ENCODE measurements at regions not wholly inside any gene's neighbourhood (a gene's known extent, or its start where the extent isn't known, plus 50 kb on each side); places are given as distances from the start of the nearest gene placed in this dataset.

DNA sequence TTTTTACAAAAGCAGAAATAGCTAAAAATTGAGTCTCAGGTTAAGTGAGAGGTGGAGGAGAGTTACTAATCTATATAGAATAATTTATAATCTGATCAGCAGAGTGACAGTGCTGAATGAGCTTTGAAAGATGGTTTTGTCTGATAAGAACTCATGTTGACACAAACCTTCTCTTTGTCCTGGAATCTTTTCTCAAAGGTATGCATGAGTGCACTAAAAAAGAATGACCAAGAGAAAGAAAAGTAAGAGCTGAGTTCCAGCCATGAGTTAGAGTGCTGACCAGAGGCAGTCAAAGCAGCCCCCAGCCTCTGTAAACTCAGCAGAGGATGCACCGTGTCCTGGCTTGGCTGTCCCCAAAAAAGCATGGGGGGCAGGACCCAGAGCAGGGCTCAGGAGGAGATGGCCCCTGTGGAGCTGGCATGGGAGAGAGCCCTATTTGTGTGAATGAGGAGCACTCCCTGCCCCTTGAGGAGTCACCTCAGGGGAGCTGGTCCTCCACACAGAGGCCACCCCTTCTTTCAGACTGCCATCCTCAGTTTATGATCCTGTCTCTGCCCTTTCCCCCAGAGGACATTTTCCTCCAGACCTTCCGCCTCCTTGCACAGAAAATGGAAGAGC, 129.8 kb downstream of the SEC23A start:
- Histone ChIP-seq H3K27ac (ENCODE audit: insufficient read depth, low read depth, low read length, poor library complexity, severe bottlenecking) (no peak overlapping the region), H3K9me3 (ENCODE audit: control insufficient read depth, low read length) (no peaks in the 10 kb centered on the region)

GRCh38 chr14:38972511-38972910, 130.5 kb downstream of the SEC23A start:
- H3K27ac ChIP-seq (ENCODE audit: insufficient read depth, low read depth, low read length, poor library complexity, severe bottlenecking) = no peak overlapping the region
- H3K36me3 ChIP-seq (ENCODE audit: control insufficient read depth, insufficient read depth, low read length) = no peaks in the 10 kb centered on the region
- WGBS, 2 experiments = 100% methylated on average over 1 of the region's 3 CpGs
- no peaks in the 10 kb centered on the region for H3K4me1 ChIP-seq (ENCODE audit: control insufficient read depth, insufficient read depth, low read length)
- H3K9me3 ChIP-seq (ENCODE audit: control insufficient read depth, low read length) = no peaks in the 10 kb centered on the region
- no peaks in the 10 kb centered on the region for H3K27me3 ChIP-seq (ENCODE audit: control insufficient read depth, insufficient read depth, low read length, poor library complexity, severe bottlenecking)
- H3K4me3 ChIP-seq (ENCODE audit: insufficient read depth, low read depth, low read length) = no peak overlapping the region

More for the DNA sequence above, 129.8 kb downstream of the SEC23A start:
- Histone ChIP-seq H3K27me3 (ENCODE audit: control insufficient read depth, insufficient read depth, low read length, poor library complexity, severe bottlenecking) (no peaks in the 10 kb centered on the region), H3K4me1 (ENCODE audit: control insufficient read depth, insufficient read depth, low read length) (no peaks in the 10 kb centered on the region), H3K36me3 (ENCODE audit: control insufficient read depth, insufficient read depth, low read length) (no peaks in the 10 kb centered on the region), H3K4me3 (ENCODE audit: insufficient read depth, low read depth, low read length) (no peak overlapping the region)
- 78 to 88% methylated on average over 2 of the region's 2 CpGs for WGBS, 2 experiments

DNA sequence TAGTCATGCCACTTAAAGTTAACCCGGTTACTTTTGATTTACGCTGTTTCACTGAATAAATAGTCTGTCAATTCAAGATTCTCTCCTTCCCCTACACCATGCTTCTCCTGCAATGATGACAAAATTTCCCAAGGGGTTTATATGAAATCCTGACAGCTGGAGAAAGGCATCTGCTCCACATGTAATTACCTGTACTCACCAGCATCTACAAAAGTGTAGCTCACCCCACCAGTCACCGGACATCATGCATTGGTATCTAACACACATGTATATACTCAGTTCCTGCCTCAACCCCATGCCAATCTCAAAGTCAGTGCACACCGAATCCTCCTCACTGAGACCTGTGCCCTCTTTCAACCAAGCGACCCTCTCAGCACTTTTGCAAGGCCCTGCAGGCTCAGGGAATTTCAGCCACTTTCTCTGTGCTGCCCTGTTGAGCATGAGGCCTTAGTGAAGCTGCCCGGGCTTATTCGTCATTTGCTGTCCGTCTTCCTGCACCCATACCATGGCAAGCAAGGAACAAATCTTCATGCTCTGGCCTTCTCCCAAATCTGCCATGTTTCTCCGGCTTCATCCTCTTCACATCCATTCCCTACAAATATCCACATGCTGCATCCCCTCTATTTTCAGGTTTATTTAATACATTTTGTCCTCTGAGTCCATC, 131.6 kb downstream of the SEC23A start:
- Histone ChIP-seq H3K27me3 (ENCODE audit: control insufficient read depth, insufficient read depth, low read length, poor library complexity, severe bottlenecking) (no peaks in the 10 kb centered on the region), H3K27ac (ENCODE audit: insufficient read depth, low read depth, low read length, poor library complexity, severe bottlenecking) (no peak overlapping the region), H3K4me3 (ENCODE audit: insufficient read depth, low read depth, low read length) (no peak overlapping the region), H3K9me3 (ENCODE audit: control insufficient read depth, low read length) (no peaks in the 10 kb centered on the region), H3K36me3 (ENCODE audit: control insufficient read depth, insufficient read depth, low read length) (no peaks in the 10 kb centered on the region), H3K4me1 (ENCODE audit: control insufficient read depth, insufficient read depth, low read length) (no peaks in the 10 kb centered on the region)
- 89 to 93% methylated on average over 9 of the region's 9 CpGs for WGBS, 2 experiments

DNA sequence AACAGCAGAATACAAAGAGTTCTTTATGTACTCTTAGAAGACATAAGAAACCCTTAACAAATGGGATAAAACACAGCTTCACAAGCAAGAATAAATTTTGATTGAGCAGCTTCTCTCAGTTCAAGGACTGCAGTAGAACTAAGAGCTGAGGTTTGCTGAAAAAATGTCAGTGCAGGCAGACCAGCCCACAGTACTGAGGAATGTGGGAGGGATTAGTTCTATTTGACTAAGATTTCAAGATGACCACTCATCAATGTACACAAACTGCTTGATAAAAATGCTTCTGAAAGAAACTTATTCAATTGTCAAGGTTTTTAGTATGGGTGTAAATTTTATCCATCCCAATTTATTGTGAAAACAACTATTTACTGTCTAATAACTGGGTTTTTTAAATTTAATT, 138.4 kb downstream of the SEC23A start:
- no peak overlapping the region for H3K4me3 ChIP-seq (ENCODE audit: insufficient read depth, low read depth, low read length)
- H3K36me3 ChIP-seq (ENCODE audit: control insufficient read depth, insufficient read depth, low read length) = no peaks in the 10 kb centered on the region
- no peak overlapping the region for H3K27ac ChIP-seq (ENCODE audit: insufficient read depth, low read depth, low read length, poor library complexity, severe bottlenecking)
- H3K27me3 ChIP-seq (ENCODE audit: control insufficient read depth, insufficient read depth, low read length, poor library complexity, severe bottlenecking) = no peaks in the 10 kb centered on the region
- no peaks in the 10 kb centered on the region for H3K4me1 ChIP-seq (ENCODE audit: control insufficient read depth, insufficient read depth, low read length)
- H3K9me3 ChIP-seq (ENCODE audit: control insufficient read depth, low read length) = no peaks in the 10 kb centered on the region

DNA sequence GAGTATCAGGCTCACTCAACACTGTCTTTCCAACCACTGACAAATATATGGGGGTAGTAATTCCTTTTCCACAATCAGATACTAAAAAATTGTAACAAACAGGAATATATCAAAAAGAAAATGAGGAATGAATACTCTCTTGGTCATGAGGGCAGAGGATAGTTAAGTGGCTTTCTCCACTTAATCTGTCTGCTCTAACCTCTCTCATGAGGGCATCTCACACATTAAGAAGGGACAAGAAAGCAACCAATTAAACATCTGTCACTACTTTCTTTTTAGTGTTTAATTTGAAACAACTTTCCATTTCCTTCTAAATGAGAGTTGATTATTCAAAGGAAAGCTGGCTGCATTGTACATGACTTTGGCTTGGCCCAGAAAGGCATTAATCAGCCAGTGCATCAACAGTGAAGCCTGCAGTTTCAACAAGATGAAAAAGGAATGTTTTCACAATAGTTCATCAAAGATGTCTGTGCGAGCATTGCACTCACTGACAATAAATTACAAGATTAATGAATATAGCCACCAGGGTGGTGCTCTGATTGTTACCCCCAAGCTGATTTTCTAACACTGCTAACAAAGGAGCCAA, 142.0 kb downstream of the SEC23A start:
- WGBS, 2 experiments = 92 to 95% methylated on average over 1 of the region's 1 CpG
- no peaks in the 10 kb centered on the region for H3K4me1 ChIP-seq (ENCODE audit: control insufficient read depth, insufficient read depth, low read length)
- no peaks in the 10 kb centered on the region for H3K9me3 ChIP-seq (ENCODE audit: control insufficient read depth, low read length)
- no peak overlapping the region for H3K4me3 ChIP-seq (ENCODE audit: insufficient read depth, low read depth, low read length)
- no peak overlapping the region for H3K27ac ChIP-seq (ENCODE audit: insufficient read depth, low read depth, low read length, poor library complexity, severe bottlenecking)
- no peaks in the 10 kb centered on the region for H3K27me3 ChIP-seq (ENCODE audit: control insufficient read depth, insufficient read depth, low read length, poor library complexity, severe bottlenecking)
- no peaks in the 10 kb centered on the region for H3K36me3 ChIP-seq (ENCODE audit: control insufficient read depth, insufficient read depth, low read length)

DNA sequence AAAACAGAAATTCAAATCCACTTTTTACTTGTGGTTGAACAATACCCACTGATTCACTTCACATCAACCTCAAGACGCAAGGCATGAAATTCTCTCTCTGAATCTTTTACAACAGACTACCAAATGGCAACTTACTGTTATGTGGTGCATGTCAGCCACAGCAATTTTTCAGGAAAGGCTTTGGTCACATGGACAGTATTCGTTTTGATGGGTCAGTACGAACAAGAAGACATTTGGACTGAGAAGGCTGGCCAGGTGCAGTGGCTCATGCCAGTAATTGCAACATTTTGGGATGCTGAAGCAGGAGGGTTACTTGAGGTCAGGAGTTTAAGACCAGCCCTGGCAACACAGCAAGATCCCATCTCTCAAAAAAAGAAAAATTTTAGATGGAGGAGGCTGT, 144.0 kb downstream of the SEC23A start:
- H3K4me3 ChIP-seq (ENCODE audit: insufficient read depth, low read depth, low read length) = no peak overlapping the region
- H3K36me3 ChIP-seq (ENCODE audit: control insufficient read depth, insufficient read depth, low read length) = no peaks in the 10 kb centered on the region
- no peak overlapping the region for H3K27ac ChIP-seq (ENCODE audit: insufficient read depth, low read depth, low read length, poor library complexity, severe bottlenecking)
- WGBS, 2 experiments = 91 to 93% methylated on average over 3 of the region's 3 CpGs
- H3K27me3 ChIP-seq (ENCODE audit: control insufficient read depth, insufficient read depth, low read length, poor library complexity, severe bottlenecking) = no peaks in the 10 kb centered on the region
- H3K9me3 ChIP-seq (ENCODE audit: control insufficient read depth, low read length) = no peaks in the 10 kb centered on the region
- no peaks in the 10 kb centered on the region for H3K4me1 ChIP-seq (ENCODE audit: control insufficient read depth, insufficient read depth, low read length)

DNA sequence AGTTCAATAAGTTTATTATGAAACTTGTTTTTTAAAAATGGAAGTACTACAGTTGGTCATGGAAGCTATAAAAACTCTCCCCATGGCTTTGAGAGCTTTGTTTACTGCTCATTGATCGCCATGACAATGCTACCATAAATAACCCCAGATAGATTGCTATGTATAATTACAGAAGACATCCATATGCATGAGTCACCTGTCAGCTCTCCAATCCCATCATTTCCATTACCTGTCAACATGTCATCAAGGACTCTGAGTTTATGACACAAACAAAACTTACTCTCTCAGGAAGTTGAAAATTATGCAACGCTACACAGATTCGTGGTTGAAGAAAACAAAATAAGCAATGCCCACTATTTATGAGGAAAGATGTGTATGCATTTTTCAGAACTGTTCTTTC, 144.4 kb downstream of the SEC23A start:
- H3K9me3 ChIP-seq (ENCODE audit: control insufficient read depth, low read length) = no peaks in the 10 kb centered on the region
- no peak overlapping the region for H3K4me3 ChIP-seq (ENCODE audit: insufficient read depth, low read depth, low read length)
- no peaks in the 10 kb centered on the region for H3K4me1 ChIP-seq (ENCODE audit: control insufficient read depth, insufficient read depth, low read length)
- 96 to 100% methylated on average over 2 to 3 of the region's 3 CpGs for whole genome bisulfite sequencing, 2 experiments
- H3K27me3 ChIP-seq (ENCODE audit: control insufficient read depth, insufficient read depth, low read length, poor library complexity, severe bottlenecking) = no peaks in the 10 kb centered on the region
- H3K27ac ChIP-seq (ENCODE audit: insufficient read depth, low read depth, low read length, poor library complexity, severe bottlenecking) = no peak overlapping the region
- H3K36me3 ChIP-seq (ENCODE audit: control insufficient read depth, insufficient read depth, low read length) = no peaks in the 10 kb centered on the region

DNA sequence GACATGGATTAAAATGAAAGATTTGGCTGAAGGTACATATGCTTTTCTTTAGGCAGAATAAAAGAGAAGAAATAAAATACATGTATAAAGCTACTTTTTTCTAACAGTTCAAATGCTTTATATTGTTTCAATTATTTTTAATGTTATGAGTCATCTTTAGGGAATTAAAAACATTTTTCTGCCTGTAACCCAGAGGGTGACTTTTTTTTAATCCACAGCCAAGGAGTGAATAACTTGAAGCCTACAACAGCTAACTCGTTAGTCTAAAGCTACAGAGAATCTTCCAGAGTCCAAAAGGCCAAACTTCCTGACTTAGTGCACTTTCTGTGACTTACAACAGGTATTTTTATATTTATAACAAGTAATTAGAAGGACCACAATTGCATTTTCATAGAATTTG, 151.6 kb downstream of the SEC23A start:
- Histone ChIP-seq H3K4me3 (ENCODE audit: insufficient read depth, low read depth, low read length) (no peak overlapping the region), H3K27ac (ENCODE audit: insufficient read depth, low read depth, low read length, poor library complexity, severe bottlenecking) (no peak overlapping the region), H3K9me3 (ENCODE audit: control insufficient read depth, low read length) (no peaks in the 10 kb centered on the region), H3K27me3 (ENCODE audit: control insufficient read depth, insufficient read depth, low read length, poor library complexity, severe bottlenecking) (no peaks in the 10 kb centered on the region), H3K36me3 (ENCODE audit: control insufficient read depth, insufficient read depth, low read length) (no peaks in the 10 kb centered on the region), H3K4me1 (ENCODE audit: control insufficient read depth, insufficient read depth, low read length) (no peaks in the 10 kb centered on the region)
- WGBS, 2 experiments = 84 to 100% methylated on average over 1 of the region's 1 CpG

GRCh38 chr14:38950676-38951075, 152.4 kb downstream of the SEC23A start:
- Histone ChIP-seq H3K9me3 (ENCODE audit: control insufficient read depth, low read length) (no peaks in the 10 kb centered on the region), H3K4me3 (ENCODE audit: insufficient read depth, low read depth, low read length) (no peak overlapping the region), H3K27ac (ENCODE audit: insufficient read depth, low read depth, low read length, poor library complexity, severe bottlenecking) (no peak overlapping the region), H3K36me3 (ENCODE audit: control insufficient read depth, insufficient read depth, low read length) (no peaks in the 10 kb centered on the region), H3K4me1 (ENCODE audit: control insufficient read depth, insufficient read depth, low read length) (no peaks in the 10 kb centered on the region), H3K27me3 (ENCODE audit: control insufficient read depth, insufficient read depth, low read length, poor library complexity, severe bottlenecking) (no peaks in the 10 kb centered on the region)
- 86 to 91% methylated on average over 4 of the region's 4 CpGs for WGBS, 2 experiments

DNA sequence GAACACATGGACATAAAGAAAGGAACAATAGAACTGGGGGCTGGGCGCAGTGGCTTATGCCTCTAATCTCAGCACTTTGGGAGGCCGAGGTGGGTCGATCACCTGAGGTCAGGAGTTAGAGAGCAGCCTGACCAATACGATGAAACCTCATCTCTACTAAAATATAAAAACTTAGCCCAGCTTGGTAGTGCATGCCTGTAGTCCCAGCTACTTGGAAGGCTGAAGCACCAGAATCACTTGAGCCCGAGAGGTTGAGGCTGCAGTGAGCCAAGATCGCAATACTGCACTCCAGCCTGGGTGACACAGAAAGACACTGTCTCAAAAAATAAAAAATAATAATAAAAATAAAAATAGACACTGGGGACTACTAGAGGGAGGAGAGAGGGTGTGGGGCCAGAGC, 154.5 kb downstream of the SEC23A start:
- Histone ChIP-seq H3K4me3 (ENCODE audit: insufficient read depth, low read depth, low read length) (no peak overlapping the region), H3K4me1 (ENCODE audit: control insufficient read depth, insufficient read depth, low read length) (no peaks in the 10 kb centered on the region), H3K27ac (ENCODE audit: insufficient read depth, low read depth, low read length, poor library complexity, severe bottlenecking) (no peak overlapping the region), H3K36me3 (ENCODE audit: control insufficient read depth, insufficient read depth, low read length) (no peaks in the 10 kb centered on the region), H3K27me3 (ENCODE audit: control insufficient read depth, insufficient read depth, low read length, poor library complexity, severe bottlenecking) (no peaks in the 10 kb centered on the region), H3K9me3 (ENCODE audit: control insufficient read depth, low read length) (no peaks in the 10 kb centered on the region)
- WGBS, 2 experiments = 93 to 95% methylated on average over 6 of the region's 6 CpGs
